GM12891 (cell line): ENCODE measurements at regions not wholly inside any gene's neighbourhood (a gene's known extent, or its start where the extent isn't known, plus 50 kb on each side); places are given as distances from the start of the nearest gene placed in this dataset.

ENCODE experiments used
- DNase-seq: peaks from one replicate; pipeline ENCODE4 v3.0.0; 2011; ENCODE audit warnings: low spot score; ENCODE audit not compliant: insufficient read length
- FAIRE-seq: peaks from 2 replicates; lab custom pipeline; 2011; peaks lifted over from hg19 to GRCh38; lab: Jason Lieb, UNC
- PAX5 ChIP-seq: IDR thresholded peaks from 2 replicates; pipeline ENCODE4 v1.6.1; 2011; ENCODE audit warnings: low read length, moderate library complexity, mild to moderate bottlenecking; ENCODE audit not compliant: insufficient read depth, severe bottlenecking
- POLR2A ChIP-seq: IDR thresholded peaks from 2 replicates; pipeline ENCODE4 v1.6.1; 2011; ENCODE audit warnings: low read depth, low read length, control low read depth
- POLR2AphosphoS5 ChIP-seq: IDR thresholded peaks from 2 replicates; pipeline ENCODE4 v1.6.1; 2011; ENCODE audit warnings: low read depth, low read length, control low read depth
- POU2F2 ChIP-seq: IDR thresholded peaks from 2 replicates; pipeline ENCODE4 v1.6.1; 2011; ENCODE audit warnings: low read depth, mild to moderate bottlenecking, control low read depth, low read length, moderate library complexity
- SPI1 ChIP-seq: IDR thresholded peaks from 2 replicates; pipeline ENCODE4 v1.6.1; 2011; ENCODE audit warnings: low read depth, low read length, control low read depth
- TAF1 ChIP-seq: IDR thresholded peaks from 2 replicates; pipeline ENCODE4 v1.6.1; 2011; ENCODE audit warnings: low read depth, low read length, control low read depth

- peak; percentile 66 for FAIRE-seq
- DNase-seq: no peak
- TF ChIP-seq POLR2A: no peak
- no peak for TF ChIP-seq POU2F2
- TF ChIP-seq PAX5: no peak
- no peak for TF ChIP-seq POLR2AphosphoS5
- no peak for TF ChIP-seq SPI1
- no peak for TF ChIP-seq TAF1
Observed at GRCh38 chr6:6795393-6795792, 206.9 kb downstream of the LY86 start.

GRCh38 chr6:6796818-6797217 lies 208.3 kb downstream of the LY86 start:
- FAIRE-seq (peak; percentile 77), DNase-seq (no peak)
- TF ChIP-seq POLR2A: no peak
- peak; percentile 32; the same call in 1 of the 2 replicates for TF ChIP-seq SPI1

DNA sequence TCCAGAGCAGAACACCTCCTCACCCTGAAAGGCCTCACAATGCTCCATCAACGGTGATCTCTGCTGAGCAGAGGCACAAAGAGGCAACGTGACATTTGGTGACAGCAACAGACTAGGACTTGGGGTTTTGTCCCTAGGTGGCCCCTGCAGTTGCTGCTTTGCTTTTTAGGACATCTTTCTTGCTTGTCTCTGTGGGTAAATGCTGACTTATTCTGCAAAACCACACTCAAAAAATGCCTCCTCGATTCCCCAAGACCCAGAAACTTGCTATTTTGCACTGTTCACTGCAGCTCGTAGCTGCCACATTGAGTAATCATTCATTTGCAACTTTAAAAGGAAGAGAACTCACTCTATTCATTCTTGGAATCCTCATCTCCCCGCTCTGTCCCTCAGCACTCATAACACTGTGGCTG lies 209.9 kb downstream of the LY86 start:
- TF ChIP-seq PAX5 (no peak), SPI1 (no peak), POU2F2 (no peak), POLR2AphosphoS5 (no peak), POLR2A (no peak), TAF1 (no peak)
- DNase-seq (no peak), FAIRE-seq (peak; percentile 95)

GRCh38 chr6:6801005-6801335 lies 212.4 kb downstream of the LY86 start:
- DNase-seq (no peak), FAIRE-seq (no peak)
- no peak for TF ChIP-seq PAX5
- TF ChIP-seq SPI1: no peak
- TF ChIP-seq TAF1: no peak
- TF ChIP-seq POLR2AphosphoS5: no peak
- no peak for TF ChIP-seq POLR2A

- DNase-seq: no peak
- no peak for FAIRE-seq
- TF ChIP-seq SPI1: no peak
- no peak for TF ChIP-seq POLR2AphosphoS5
- TF ChIP-seq POU2F2: no peak
Observed at GRCh38 chr6:6801635-6802218, 213.2 kb downstream of the LY86 start.

GRCh38 chr6:6803180-6803977 lies 214.9 kb downstream of the LY86 start:
- FAIRE-seq (peak; percentile 85), DNase-seq (peak; percentile 54)

DNA sequence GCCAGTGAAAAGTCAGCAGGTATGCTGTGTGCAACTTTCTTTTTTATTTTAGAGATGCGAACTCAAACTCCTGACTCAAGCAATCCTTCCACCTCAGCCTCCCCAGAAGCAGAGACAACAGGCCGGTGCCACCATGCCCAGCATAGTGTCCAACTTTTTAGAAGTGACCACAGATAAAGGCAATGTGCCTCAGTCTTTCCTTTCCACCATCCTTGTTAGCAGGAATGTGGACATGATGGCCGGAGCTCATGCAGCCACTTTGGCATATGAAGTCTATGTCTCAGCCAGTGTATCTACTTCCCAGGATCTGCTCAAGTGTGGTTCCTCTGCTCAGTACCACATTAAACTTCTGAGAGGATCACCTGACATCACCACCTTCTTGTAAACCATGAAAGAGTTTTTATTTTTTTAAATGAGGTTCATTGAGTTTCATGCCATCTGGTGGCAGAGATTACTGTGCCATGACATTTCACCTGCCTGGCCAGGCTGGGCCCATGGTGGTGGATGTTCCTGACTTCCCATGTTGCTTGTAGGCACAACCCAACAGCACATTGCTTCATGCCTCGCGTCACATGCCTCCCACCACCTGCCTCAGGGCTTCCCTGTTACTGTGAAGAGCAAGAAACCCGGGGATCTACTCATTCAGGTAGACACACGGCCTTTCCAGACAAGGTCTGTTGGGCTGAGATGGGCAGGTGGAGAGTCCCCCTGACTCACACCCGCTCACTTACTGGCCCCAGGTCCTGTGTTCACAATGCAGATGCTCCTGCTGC lies 216.5 kb downstream of the LY86 start:
- peak; percentile 20 for FAIRE-seq
- TF ChIP-seq POU2F2: no peak
- no peak for TF ChIP-seq TAF1
- TF ChIP-seq PAX5: no peak
- no peak for TF ChIP-seq SPI1
- no peak for TF ChIP-seq POLR2A
- TF ChIP-seq POLR2AphosphoS5: no peak
- no peak for DNase-seq

More at GRCh38 chr6:6803180-6803977, 214.9 kb downstream of the LY86 start:
- TF ChIP-seq PAX5: no peak
- no peak for TF ChIP-seq POLR2AphosphoS5
- no peak for TF ChIP-seq TAF1
- peak; percentile 70 for TF ChIP-seq SPI1

DNA sequence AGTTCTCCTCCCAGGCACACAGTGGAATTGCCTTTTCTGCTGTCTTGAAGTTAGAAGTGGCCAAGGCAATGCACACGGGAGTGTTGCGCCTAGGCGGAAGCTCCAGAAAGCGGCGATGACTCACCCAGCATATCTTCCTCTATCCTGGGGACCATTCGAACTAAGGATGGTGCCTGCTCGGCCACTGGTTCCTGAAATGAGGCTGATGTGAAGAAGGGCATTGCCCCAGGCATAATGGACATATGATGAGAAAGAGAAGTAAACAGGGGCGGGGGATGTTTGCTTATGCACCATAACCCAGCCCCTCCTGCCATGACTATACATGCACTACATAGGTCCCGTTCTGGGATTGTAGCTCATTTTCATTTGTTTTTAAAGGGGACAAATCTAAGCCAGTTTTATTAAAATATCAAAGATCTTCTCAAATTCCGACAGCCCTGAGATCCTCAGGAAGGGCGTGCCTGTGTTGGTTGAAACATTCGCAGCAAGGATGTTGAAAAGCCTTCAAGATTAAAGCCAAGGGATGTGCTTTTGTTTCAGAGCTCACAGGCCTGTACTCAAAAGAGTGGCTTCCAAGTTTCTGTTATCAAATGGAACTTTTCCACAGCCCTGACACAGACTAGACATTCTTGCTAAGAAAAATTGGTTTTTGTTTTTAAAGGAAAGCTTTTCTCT lies 218.5 kb downstream of the LY86 start:
- FAIRE-seq (no peak), DNase-seq (no peak)
- no peak for TF ChIP-seq POU2F2
- no peak for TF ChIP-seq SPI1

- FAIRE-seq: no peak
- no peak for DNase-seq
- TF ChIP-seq PAX5 (no peak), POU2F2 (no peak), SPI1 (no peak), POLR2AphosphoS5 (no peak), POLR2A (no peak), TAF1 (no peak)
Observed at GRCh38 chr6:6808343-6808742, 219.8 kb downstream of the LY86 start.

DNA sequence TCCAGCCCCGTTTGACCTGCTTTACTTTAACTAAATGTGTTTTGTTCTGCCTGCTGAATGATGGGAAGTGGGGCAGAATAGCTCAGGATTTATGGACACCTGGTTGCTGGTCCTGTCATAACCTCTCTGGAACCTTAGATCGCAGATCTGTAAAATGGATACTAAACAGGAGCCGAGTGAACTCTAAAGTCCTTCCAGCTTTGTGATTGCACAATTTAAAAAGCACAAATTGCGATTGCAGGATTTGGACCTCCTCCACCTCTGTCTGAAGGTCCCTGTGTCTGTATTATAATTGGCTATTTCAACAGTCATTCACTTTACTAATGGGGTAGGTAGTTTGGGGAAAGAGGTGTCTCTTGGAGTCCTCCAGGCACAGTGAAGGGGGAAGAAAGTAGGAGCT lies 220.4 kb downstream of the LY86 start:
- FAIRE-seq (no peak), DNase-seq (no peak)
- TF ChIP-seq SPI1 (no peak), PAX5 (no peak), POU2F2 (no peak), POLR2AphosphoS5 (no peak), POLR2A (no peak), TAF1 (no peak)
